ENCODE measurements at regions not wholly inside any gene's neighbourhood (a gene's known extent, or its start where the extent isn't known, plus 50 kb on each side); places are given as distances from the start of the nearest gene placed in this dataset.
"Not testable (repeated sequence)": the region's sequence is repeated elsewhere in the genome, so short reads cannot be mapped to it uniquely, and the experiment has no call there.

GRCh38 chr10:59975918-59976317 is 69.6 kb upstream of the CCDC6 start:
- DNase-seq = not testable (repeated sequence)

DNA sequence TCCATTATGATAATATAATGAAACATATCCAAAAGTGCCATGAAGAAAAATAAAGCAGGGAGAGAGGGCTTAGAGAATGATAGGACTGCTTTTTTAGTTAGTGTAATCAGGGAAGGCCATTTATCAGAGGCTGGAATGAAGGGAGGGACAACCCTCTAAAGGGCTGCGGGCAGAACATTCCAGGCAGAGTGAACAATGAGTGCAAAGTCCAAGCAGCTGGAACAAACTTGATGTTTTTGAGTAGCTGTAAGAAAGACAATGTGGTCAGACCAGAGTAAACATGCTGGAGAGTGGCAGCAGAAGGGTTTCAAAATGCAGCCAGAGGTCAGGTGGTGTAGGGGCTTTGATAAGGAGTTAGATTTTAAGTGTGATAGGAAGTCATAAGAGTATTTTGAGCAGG is 65.6 kb upstream of the CCDC6 start:
- no peak for DNase-seq

- peak; percentile 18 for DNase-seq
Measured at GRCh38 chr10:59970396-59971368, 64.3 kb upstream of the CCDC6 start.

DNA sequence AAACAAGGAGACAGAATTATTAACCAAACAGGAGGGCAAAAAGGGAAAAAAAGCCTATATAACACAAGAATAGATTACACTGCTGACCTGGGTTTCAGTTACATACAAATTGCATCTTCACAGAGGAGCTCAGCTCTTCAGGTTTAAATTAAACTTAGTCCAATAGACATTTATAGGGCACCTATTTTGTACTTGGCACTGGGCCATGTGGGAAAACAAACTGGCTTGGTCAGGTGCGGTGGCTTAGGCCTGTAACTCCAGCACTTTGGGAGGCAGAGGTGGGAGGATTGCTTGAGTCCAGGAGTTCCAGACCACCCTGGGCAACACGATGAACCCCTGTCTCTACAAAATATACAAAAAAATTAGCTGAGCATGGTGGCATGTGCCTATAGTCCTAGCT is 62.3 kb upstream of the CCDC6 start:
- no peak for DNase-seq

GRCh38 chr10:59967079-59967478 is 60.7 kb upstream of the CCDC6 start:
- no peak for DNase-seq

- DNase-seq = peak; percentile 15
Measured at GRCh38 chr10:59965899-59966650, 59.7 kb upstream of the CCDC6 start.

DNA sequence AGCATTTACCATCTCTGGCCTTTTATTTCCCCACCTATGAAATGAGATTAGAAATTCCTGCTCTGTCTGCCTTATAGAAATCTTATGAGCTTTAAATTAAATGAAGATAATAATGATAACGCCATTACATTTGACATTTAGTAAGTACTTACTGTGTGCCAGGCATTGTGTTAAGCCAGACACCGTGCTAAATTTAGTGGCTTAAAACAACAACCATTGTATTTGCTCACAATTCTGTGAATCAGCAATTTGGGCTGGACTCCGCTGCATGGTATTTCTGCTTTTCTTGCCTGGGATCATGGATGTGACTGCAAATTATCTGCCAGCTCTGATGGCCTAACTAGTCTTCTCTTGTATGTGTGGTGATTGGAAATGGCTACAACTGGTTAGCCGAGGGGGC is 56.4 kb upstream of the CCDC6 start:
- no peak for DNase-seq

DNA sequence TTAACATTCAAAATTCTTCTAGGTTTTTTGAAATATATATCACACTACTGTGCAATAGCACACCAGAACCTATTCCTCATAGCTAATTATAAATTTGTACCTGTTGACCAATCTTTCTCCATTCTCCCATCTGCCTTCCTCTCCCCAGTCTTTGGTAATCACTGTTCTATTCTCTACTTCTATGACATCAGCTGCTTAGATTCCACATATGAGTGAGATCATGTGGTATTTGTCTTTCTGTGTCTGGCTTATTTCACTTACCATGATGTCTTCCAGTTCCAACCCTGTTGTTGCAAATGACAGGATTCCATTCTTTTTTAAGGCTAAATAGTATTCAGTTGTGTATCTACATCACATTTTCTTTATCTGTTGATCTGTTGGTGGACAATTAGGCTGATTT is 54.4 kb upstream of the CCDC6 start:
- no peak for DNase-seq

DNA sequence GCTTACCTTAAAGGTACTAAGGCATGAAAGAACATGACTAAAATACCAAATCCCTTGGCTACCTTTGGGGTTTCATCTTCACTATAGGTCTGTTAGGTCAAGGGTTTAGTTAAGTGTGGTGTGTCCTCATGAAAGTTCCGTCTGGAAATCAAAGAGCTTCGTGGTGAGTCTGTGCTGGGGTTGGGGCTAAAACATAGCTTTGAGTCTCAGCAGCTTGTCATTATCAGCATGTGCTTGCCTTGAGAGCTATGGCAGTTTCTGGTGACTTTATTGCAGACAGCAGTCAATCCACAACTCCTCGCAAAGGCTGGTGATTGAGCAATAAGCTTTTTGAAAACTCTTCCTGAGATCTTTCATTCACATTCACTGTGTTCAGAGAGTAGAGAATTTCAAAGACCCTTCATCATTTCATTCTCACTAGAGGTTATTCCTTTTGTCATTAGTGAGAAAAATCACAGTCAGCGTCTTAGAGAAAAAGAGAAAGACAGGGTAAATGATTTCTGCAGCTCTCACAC is 53.2 kb upstream of the CCDC6 start:
- DNase-seq = no peak

DNA sequence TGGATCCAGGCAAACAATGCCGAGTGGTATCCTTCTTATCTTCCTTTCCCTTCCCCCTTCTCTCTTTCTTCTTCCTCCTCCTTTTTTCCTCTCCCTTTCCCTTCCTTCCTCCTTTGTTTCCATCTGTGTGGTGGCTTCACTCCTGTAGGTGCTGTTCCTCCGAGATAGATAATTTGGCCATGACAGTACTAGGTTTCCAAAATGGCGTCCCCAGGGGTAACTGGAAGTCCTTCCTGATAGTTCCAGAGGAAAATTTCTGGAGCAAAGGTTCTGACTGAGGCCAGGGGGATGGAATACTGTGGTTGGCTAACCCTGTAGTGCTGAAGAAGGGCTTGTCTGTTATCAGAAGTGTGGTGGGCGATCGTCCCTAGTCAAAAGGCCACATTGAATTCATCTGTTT is 52.5 kb upstream of the CCDC6 start:
- DNase-seq = no peak

DNA sequence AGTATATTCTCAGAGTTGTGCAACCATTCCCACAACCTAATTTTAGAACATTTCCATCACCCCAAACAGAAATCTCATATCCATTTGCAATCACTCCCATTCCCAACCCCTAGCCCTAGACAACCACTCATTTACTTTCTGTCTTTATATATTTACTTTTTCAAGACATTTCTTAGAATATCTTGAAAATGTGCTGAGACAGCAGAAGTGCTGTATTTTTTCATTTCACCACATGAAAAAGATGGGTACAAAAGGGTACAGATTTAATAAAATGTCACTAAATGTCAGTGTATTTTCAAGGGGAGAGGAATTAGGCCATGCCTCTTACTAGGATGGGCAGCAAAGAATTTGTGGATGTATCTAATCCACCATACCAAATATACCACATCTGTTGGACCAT is 51.6 kb upstream of the CCDC6 start:
- DNase-seq = no peak
